NCI-H526 treated with DMSO at 0.1 percent for 48 hours (cell line): ENCODE measurements at regions not wholly inside any gene's neighbourhood (a gene's known extent, or its start where the extent isn't known, plus 50 kb on each side); places are given as distances from the start of the nearest gene placed in this dataset.
"Not testable (repeated sequence)": the region's sequence is repeated elsewhere in the genome, so short reads cannot be mapped to it uniquely, and the experiment has no call there.

ENCODE experiments used
- DNase-seq: peaks from one replicate; lab custom pipeline; 2025; lab: John Stamatoyannopoulos, UW

- no peak for DNase-seq
Measured at GRCh38 chr2:234275515-234275914, 221.4 kb downstream of the ARL4C start.

GRCh38 chr2:234273887-234274584 lies 222.8 kb downstream of the ARL4C start:
- no peak for DNase-seq

GRCh38 chr2:234272069-234272850 lies 221.8 kb downstream of the SPP2 start:
- DNase-seq, result no peak

DNA sequence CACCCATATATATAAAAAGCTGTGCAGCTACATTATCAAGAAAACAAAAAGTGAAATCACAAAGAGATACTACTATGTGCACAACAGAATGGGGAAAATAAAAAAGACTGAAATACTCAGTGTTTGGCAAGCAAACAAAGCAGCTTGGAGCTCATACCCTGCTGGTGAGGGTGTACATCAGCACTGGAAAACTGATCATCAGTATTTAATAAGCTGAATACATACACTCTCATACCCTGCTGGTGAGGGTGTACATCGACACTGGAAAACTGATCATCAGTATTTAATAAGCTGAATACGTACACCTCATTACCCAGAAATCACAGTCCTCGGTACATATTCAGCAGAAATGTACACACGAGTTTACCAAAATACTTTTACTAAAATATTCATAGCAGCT lies 220.8 kb downstream of the SPP2 start:
- DNase-seq, result no peak

GRCh38 chr2:234269769-234270204 lies 219.3 kb downstream of the SPP2 start:
- DNase-seq, result no peak

DNA sequence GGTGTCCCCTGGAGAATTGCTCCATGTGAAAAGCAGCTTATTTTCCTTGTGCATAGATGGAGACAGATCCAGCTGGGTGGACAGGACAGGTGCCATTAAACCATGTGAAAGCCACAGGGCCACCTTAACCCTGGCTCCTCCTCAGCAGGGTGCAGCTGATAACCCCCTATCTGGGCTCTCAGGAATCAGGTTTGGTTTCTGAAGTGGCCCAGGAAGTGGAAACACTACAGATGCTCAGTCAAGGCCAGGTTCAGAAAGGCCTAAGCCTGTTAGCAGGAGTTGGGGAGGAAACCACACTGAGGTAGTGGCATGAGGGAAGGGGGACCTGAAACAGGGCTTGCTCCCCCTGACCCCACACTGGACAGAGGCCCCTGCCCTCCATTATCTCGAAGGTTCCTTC lies 217.0 kb downstream of the SPP2 start:
- no peak for DNase-seq

GRCh38 chr2:234266952-234267351 lies 216.4 kb downstream of the SPP2 start:
- DNase-seq, result no peak

- DNase-seq, result no peak
Measured at GRCh38 chr2:234265206-234265605, 214.7 kb downstream of the SPP2 start.

GRCh38 chr2:234261736-234262135 lies 211.2 kb downstream of the SPP2 start:
- no peak for DNase-seq

GRCh38 chr2:234259440-234259839 lies 208.9 kb downstream of the SPP2 start:
- no peak for DNase-seq

DNA sequence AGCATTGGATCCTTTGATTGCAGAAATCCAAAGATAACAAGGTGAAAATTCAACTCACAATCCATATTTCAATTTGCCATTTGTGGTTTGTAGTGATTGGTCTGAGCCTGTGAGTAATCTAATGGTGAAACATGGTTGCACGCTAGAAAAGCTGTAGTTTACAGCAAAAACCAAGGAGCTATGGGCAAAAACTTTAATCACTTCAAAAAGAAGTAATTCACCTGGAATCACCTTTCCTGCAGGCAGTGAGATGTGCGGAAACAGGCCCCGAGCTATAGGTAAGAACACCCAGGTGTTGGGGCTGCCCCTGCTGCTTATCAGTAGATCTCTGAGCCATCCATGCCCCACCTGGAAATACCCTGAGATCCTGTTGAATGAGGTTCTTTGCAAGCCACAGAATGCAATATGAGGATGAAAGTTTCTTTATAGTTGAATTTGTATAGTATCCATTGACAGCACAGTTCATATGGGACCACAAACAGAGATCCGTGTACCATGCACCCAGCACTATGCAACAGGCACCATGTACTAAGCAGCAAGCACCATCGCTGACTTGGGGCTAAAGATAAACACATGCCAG lies 208.2 kb downstream of the SPP2 start:
- DNase-seq, result no peak

DNA sequence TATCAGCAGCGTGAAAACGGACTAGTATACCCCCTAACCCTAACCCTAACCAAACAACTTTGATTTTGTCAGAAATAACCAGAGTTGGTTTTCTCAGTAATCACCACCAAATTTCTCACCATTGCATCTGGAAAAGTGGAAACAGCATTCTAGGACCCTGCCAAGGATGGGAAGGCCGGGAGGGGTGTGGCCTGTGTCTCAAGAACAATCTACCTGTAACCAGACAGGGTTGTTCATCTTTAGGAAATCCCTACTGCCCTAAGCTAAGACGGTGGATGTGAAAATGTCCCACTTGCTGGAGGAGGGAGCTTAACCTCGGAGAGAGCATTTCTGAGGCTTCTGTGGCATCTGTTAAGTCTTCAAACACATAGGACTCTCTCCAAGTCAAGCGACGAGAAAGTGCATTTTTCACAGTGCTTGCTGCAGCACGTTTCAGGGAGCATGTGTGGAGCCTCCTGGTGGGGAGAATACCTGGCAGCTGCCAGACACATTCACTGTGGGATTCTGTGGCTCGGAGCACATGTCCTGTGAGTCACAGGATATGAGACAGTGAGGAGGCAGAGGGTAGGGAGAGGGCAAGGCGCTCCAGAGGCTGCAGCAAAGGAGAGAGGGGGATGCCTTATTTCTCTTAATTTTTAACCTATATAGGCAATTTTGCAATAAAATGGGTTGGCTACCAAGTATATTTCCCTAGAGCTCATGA lies 207.5 kb downstream of the SPP2 start:
- peak; percentile 26 for DNase-seq

GRCh38 chr2:234256516-234256915 lies 206.0 kb downstream of the SPP2 start:
- no peak for DNase-seq

- DNase-seq, result no peak
Measured at GRCh38 chr2:234254783-234255521, 204.4 kb downstream of the SPP2 start.

DNA sequence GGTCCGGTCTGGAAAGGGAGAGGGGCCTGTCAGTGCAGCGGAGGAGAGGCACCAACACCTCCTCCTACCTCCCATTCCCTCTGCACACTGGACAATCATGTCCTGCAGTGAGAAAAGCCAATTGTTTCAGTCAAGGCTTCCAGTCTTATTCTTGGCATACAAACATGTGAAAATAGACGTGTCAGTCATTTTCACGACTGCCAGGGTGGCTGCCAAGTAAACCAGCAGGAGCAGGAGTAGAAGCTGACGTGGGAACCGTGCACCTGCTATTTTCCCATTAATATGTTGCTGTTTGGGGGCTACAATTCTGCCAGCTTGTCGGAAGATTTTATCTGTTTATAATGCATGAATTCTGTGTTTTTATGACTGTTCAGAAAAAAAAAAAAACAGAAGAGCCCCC lies 202.3 kb downstream of the SPP2 start:
- DNase-seq, result no peak

- DNase-seq, result no peak
Measured at GRCh38 chr2:234251326-234252271, 201.1 kb downstream of the SPP2 start.

DNA sequence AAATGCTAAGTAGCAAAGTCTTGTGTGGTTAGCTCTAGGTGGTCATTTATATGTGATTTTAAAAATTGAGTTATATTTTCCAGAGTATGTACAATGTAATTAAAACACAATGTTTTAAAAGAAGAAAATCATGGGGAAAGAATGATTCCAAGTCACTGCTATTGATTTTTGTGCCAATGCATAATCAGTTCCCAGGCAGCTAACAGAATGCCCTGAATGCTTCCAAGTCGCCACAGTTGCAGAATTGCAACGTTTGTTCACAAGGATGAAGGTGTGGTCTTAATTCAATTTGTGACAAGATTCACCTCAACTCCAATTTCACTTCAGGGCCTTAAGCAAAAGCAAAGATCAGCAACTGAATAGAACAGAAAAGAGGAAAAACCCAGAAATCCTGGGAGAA lies 200.4 kb downstream of the SPP2 start:
- DNase-seq, result no peak

DNA sequence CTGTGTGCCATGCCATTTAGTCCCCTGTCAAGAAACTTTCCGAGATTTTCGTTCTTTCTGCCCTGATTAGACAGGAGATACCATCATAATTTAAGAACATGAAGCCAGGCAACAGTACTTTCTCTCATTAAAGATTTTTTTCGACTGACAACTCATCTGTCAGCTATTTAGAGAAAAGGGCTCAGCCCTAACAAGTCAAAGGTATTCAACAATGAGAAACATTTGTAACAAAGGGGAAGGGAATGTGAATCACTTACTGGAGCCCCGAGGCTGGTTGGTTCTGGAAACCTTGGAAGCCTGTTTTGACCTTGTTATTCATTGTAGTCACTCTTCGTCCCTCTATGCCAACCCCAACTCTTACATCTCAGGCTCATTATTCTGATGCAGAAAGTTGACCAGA lies 199.4 kb downstream of the SPP2 start:
- no peak for DNase-seq

DNA sequence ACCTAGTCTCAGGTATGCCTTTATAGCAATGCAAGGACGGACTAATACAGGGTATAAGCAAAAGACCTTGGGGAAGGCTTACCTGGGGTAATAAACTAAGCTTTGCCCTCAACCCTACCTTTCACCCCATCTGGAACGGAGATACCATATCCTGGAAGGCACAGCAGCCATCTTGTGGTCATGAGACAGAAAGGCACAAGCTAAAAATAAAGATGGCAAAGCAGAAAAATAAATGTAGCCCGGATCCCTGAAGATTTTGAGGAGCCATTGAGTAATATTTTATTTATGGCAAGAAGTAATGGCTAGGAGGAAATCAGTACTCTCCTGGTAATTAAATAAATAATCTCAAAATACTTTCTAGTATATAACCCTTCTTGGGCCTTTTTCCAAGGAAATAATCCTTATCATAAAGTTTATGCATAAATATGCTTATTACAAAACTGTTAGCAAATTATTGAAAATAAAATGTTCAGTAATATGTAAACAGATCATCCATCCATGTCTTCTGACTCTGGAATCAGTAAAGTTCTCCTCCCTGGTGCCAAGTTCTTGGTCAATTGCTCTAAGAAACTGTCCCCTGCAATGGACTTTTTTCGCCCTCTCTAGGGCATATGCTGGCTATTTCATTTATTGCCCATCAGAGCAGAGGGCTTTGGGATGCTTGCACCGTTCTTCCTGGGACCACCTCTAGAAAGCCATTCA lies 198.7 kb downstream of the SPP2 start:
- no peak for DNase-seq

- DNase-seq, result not testable (repeated sequence)
Measured at GRCh38 chr2:234248213-234248710, 197.8 kb downstream of the SPP2 start.
